Left hindlimb (tissue), 1 donor: ENCODE measurements at regions not wholly inside any gene's neighbourhood (a gene's known extent, or its start where the extent isn't known, plus 50 kb on each side); places are given as distances from the start of the nearest gene placed in this dataset.

Experiments
- DNase-seq: peaks from one replicate; pipeline ENCODE4 v3.0.0-alpha.2; 2018

DNA sequence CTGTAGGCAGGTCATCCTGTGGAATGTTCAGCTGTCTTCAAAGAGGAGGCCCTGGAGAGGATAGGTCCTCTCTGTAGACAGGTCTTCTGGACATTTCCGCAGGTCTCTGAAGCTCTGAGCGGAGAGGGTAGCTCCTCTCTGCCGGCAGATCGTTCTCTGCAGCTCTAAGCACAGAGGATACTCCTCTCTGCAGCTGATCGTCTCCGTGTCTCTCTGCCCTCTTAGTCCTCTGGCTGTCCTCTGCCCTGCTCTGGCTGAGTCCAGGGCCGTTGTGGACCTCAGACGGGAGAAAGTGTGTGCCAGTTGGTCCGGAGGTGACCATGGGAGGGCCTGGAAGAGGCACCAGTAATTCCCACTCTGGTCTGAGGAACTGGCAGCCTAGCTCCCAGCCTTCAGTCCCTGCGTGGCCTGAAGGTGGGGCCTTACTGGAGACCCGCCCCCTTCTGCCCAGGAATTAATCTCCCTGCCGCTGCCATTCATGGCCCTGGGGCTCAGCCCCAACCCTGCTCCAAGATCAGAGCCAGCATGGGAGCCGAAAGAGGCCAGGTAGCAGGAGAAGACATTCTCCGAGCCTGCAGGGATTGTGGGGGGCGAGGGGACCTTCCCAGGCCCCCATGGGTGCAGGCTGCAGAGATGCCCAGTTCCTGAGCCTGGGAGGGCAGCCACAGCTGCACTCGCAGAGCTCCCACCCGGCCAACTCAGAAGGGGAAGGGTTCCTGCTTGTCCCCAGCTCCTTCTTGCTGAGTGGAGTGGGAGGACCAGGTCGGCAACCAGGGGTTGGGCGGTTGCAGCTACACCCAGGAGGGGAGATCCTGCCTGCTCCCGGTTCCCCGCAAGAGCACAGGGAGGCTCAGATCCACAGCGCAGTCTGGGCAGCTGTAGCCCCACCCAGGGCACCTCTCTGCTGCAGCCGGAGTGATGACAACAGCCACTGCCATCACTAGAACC lies 488.7 kb downstream of the RSL24D1 start:
- DNase-seq, result no peak

DNA sequence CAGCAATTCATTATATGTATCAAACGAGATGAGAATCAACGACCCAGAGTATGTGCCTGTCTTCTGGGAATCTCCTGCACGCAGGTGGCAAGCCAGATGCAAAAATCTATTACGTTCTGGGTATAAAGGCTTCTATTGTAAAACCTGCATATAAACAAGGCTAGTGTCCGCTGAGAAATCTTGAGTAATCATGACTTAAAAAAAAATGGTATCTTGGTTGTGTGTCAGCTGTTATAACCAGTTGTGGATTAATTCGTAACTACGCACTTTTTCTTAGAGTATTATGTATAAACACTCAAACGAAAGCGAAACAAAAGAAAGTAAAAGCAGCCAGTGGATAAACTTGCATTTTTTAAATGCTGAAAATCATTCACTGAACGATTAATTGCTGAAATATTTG lies 509.1 kb downstream of the RSL24D1 start:
- no peak for DNase-seq
